GM19372 (cell line): ENCODE measurements at regions not wholly inside any gene's neighbourhood (a gene's known extent, or its start where the extent isn't known, plus 50 kb on each side); places are given as distances from the start of the nearest gene placed in this dataset.

ENCODE experiments used
- ATAC-seq: cut with Tn5 transposase; IDR thresholded peaks from one replicate; pipeline ENCODE4 v1.9.1; 2021; ENCODE audit warnings: mild to moderate bottlenecking, low read depth, moderate library complexity; ENCODE audit not compliant: unreplicated experiment

DNA sequence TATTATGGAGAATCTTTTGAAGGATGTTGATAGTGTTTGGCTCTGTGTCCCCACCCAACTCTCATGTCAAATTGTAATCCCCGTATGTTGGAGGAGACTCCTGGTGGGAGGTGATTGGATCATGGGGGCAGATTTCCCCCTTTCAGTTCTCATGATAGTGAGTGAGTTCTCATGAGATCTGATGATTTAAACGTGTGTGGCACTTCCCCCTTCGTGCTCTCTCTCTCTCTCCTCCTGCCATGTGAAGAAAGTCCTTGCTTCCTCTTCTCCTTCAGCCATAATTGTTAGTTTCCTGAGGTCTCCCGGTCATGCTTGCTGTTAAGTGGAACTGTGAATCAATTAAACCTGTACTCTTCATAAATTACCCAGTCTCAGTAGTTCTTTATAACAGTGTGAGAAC lies 166.1 kb upstream of the NUDT6 start:
- ATAC-seq = no peak

DNA sequence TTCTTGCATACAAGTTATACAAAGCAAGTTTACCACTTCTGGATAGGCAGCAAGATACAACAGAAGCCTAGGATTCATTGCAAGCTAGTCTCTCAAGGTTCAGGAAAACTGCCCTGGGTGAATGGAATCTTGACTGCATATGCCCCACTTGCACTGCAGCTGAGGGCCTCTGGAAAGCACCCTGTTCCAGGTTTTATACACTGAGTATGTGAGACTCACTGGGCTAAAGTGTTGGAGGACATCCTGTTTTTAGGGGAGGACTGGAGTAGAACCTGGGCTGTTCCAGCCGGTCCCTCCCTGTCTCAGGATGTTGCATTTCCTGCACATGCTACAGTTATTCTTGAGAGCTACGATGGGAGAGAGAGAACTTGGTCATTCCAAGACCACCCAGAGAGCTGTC lies 168.5 kb upstream of the NUDT6 start:
- no peak for ATAC-seq

DNA sequence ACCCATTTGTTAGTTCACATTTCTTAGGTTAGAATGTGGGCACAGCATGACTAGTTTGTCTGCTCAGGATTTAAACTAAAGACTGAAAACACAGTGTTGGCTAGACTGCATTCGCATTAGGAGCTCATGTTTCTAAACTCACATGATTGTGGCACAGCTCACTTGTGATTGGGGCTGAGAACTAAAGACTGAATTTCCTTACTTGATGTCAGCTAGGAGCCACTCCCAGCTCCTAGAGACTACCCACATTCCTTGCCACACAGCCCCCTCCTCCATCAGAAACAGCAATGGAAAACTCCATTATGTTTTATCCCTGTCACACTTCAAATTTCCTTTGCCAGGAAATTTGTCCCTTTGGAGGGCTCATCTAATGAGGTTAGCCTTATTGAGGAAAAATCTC lies 170.2 kb upstream of the NUDT6 start:
- no peak for ATAC-seq

DNA sequence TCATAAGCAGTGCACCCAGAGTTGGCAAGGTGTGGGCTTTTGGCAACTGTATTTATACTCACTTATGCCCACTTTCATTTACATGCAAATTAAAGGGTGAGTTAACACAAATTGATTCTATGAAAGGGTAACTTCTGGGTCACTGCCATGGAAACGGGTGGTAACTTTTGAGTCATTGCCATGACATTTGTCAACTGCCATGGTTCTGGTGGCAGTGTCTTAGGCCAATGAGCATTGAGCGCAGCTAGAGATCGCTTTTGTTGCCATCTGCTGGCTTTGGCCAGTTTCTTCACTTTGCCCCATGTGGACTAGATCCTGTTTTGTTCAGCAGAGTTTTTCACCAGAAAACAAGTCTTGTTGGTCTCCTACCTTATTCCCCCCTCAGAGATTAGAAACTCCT lies 170.8 kb upstream of the NUDT6 start:
- no peak for ATAC-seq

DNA sequence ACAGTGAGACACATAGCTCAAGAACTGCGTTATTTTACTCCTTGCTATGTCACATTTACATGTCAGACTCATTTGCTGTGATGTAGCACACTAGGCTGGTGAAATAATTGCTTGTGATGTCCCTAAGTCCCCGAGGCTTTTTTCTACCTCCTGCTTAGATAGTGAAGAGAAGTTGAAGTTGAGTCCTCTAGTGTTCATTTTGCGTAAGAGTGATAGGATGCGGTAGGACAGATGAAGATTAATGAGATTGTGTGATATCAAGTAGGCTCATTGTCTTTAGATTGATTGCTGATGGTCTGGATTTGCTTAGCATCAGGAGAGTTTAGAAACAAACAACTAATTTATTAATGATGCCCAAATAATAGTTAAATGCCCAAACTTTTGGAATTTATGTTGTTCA lies 173.6 kb upstream of the NUDT6 start:
- no peak for ATAC-seq

DNA sequence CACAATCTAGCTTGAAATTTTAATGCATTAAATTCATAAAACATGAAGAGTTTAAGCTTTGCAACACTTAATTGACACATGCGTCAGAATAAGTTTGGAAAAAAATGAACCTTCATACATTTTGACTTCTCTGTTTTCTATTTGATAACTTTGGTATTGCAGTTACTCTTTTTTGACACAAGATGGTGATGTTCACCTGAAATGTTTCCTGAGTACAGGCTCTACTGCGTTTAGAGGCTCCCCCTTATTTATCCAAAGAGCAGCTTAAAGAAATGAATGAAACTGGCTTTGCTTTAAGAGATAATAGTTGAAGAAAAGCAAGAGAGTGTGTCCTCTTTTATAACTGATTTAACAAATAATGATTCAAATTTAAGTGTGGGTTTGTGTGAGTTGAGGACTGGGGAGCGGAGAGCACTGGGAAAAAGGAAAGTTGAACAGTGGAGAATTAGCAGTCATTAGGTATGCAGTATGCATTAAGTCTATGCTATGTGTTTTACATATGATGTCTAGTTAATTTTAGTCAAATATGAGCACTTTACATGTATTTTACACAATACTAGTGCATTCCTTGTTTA lies 180.6 kb upstream of the NUDT6 start:
- ATAC-seq = peak; percentile 75

DNA sequence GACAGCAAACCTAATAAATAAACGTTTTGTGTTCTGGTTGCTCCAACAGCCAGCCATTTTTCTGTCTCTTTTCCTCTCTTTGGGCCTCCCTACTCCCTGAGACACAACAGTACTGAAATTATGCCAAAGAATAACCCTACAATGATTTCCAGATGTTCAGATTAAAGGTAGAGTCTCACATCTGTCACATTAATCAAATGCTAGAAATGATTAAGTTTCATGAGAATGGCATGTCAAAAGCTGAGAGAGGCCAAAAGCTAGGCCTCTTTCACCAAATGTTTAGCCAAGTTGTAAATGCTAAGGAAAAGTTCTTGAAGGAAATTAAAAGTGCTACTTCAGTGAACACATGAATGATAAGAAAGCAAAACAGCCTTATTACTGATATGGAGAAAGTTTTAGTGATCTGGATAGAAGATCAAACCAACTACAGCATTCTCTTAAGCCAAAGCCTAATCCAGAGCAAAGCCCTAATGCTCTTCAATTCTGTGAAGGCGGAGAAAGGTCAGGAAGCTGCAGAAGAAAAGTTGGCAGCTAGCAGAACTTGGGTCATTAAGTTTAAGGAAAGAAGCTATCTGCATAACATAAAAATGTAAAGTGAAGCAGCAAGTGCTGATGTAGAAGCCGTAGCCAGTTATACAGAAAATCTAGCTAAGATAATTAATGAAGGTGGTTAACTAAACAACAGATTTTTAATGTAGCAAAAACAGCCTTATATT lies 182.1 kb upstream of the NUDT6 start:
- no peak for ATAC-seq

DNA sequence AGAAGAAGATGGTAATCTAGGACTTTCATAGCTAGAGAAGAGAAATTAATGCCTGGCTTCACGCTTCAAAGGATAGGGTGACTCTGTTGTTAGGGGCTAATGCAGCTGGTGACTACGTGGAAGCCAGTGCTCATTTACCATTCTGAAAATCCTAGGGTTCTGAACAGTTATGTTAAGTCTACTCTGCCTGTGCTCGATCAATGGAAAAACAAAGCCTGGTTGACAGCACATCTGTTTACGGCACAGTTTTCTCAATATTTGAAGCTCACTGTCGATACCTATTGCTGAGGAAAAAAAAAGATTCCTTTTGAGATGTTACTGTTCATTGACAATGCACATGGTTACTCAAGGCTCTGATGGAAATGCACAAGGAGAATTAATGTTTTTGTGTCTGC lies 182.6 kb upstream of the NUDT6 start:
- ATAC-seq = no peak

DNA sequence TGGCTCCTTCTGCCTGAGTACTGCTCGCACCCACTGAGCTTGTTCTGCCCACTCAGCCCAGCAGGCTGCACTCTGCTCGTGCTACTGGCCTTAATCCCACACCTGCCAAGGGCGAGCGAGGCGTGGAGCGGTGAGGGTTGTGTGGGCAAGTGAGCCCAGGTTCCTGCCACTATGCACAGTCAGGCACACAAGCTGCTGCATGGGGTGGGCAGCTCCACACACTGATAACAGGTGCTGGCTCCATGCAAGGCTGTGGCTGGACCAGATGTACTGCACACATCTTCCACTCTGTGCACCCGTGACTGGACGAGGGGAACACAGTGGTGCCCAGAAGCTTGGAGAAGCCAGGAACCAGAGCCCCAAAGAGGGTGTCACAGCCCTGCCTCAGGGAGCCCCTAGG lies 184.3 kb upstream of the NUDT6 start:
- ATAC-seq = no peak

DNA sequence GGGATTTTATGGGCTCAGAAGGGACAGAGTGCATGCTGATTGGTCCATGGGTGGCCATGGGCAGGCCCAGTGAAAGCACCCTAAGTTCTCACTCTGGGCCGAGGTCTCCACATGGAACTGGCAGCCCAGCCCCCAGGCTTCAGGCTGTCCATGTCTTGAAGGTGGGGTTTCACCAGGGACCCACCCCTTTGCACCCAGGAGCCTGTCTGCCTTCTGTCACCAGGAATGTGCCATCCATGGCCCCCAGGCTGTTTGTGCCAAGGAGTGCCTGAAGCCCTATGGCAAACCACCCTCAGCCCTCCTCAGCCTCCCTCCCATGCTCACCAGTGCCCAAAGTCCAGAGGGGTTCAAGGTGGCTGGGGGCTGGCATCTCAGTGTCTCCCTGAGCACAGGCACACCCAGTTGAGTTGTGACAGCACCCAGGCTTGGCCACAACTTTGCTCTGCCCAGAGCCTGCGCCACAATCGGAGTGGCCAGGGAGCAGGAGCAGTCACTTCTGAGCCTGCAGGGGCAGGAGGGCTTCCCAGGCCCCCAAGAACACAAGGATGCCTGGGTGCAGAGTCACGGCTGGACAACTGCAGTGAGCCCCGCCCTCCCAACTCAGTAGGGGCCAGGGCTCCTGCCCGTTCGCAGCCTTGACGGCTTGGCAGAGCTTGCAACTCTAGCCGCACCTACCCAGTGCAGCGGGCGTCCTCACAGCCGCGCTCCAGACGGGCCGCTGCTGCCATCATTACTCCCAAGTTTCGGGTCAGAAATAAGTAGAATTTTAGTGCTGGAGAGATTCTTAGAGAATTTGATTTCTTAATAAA lies 185.3 kb upstream of the NUDT6 start:
- no peak for ATAC-seq

DNA sequence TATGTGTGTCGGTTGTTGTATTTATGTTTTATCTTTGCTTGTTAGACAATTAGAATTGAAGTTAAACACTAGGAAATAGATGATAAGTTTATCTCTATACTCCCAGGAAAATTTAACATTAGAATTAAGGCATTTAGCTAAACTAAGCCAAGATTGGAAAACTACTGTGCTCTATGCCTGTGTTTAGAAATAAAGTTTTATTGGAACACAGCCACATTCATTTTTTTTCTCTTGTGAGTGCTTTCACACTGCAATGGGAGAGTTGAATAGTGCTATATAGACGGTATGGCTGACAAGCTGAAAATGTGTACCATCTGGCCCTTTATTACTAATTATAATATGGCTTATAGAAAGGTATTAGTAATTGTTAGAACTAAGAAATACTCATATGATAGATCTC lies 186.7 kb upstream of the NUDT6 start:
- no peak for ATAC-seq

DNA sequence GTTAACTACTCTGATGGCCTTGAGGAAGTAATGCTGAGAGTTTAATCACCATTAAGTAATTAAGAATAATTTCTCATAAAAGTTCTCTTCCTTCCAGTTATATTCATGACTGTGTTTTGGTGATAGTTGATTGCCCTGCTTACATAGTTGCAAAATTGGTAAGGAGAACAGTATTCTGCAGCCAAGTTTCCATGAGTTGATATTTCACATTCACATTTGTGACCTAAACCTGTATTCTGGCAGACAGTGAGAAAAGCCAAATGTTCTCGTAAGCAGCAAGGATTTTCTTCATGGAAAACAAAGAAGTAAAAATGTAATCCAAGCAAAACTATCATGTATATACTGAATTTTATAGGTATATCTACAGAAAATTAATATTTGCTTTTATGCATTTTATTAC lies 187.8 kb upstream of the NUDT6 start:
- no peak for ATAC-seq

DNA sequence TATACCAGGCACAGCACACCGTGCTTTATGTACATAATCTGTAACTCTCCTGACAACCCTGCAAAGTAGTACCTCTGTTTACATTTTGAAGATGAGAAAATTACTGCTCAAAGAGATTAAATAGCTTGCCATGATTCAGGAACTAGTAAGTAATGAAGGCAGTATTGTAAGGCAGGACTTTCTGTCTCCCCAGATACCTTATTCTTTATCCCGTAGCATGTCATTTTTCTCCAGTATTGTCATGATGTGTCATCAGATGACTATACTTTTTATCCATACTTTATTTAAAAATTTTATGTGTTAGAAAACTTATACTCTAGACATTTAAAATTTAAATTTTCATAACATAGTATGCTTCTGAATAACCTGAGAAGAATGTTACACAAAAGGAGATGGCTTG lies 188.3 kb upstream of the NUDT6 start:
- ATAC-seq = no peak

DNA sequence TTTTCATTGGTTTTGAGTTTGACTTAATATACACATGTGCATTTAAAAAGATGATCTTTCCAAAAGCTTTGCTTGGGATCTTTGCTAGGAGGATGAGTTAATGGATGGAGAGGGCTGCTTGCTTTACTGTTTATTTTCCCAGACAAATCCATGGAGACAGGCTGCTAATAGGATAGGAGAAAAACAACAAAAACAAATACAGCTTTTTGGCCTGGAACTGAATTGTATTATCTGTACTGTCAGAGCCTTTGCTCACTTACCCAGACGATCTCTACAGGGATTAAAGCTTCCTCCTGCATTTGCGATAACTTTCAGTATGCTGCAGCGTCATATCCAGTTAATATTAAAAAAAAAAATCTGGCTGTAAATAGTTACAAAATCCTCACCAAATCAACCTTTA lies 190.8 kb upstream of the NUDT6 start:
- ATAC-seq = no peak

DNA sequence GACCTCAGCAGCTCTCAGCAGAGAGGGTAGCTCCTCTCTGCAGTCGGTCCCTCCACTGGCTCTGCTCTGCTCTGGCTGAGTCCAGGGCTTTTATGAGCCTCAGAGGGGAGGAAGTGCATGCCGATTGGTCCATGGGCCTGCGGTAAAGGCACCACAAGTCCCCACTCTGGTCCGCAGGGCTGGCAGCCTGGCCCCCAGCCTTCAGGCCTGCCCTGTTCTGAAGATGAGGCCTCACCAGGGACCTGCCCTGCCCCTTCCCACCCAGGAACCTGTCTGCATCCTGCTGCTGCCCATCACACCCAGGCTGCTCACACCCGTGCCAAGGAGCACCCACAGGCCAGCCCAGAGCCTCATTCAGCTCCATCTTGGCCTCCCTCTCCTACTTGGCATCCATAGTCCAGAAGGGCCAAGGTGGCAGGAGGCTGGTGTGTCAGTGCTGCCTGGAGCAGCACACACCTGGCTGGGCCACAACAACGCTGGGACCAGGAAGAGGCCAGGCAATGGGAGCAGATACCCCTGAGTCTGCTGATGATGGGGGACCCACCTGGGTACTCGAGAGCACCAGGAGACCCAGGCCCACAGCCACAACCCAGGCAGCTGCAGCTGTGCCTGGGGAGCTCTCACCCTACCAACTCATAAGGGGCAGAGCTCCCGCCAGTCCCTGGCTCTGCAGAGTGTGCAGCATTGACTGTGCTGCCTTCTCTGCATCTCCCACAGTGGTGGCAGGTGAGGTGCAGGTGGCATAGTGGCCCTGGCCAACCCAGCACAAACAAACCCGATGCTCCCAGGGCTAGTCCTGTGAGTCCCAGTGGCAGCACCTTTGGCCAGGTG lies 191.9 kb upstream of the NUDT6 start:
- ATAC-seq = no peak

DNA sequence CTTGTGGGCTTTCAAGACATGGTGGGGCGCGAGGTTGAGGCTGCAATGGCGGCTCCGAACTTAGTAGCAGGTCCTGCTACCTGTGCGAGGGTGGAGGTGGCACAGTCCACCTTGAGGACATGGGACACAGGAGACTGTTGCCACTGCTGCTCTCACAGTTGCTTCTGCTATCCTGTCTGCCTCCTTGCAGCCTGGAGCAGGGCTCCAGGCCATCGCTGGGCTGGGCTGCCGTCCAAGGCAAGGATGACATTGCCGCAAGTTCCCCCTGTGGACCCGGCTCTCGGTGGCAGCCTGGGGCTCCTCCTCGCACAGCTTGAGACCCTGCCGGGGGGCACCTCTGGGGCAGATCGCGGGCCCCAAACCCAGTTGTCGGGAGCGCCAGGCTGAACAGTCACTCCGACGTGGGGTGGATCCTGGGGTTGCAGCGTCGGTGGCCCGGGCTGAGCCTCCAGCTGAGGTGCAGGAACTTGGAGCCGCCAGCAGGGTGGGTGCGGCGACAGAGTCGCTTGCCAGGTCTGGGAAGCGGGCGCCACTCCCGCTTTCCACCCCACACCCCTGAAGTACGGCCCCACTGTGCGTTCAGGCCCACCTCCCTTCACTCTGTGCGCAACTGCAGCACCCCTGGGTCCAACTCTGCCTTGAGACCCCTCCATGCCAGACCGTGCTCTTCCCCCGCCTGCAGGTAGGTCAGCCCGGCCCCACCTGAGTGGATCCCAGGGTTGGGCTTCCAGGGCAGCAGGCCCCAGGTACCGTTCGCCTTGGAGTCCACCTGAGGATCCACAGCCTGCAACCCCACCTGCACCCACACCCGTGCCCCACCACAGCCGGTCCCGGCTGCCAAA lies 192.7 kb upstream of the NUDT6 start:
- no peak for ATAC-seq

DNA sequence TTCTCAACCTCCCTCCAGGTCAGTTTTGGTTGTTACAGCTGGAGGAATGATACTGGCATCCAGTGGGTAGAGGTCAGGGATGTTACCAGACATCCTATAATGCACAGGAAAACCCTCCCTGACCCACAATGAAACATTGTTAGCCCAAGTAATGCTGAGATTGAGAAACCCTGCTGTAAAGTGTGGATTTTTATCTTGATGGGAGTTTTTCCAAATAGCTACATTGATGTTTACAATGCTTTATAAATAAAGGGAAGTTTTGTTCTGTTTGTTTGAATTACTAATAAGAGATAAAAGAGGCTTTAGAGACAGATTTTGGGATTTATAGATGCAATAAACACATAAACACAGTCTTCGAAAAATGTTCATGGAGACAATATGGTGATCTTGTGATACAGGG lies 194.0 kb upstream of the NUDT6 start:
- ATAC-seq = no peak

DNA sequence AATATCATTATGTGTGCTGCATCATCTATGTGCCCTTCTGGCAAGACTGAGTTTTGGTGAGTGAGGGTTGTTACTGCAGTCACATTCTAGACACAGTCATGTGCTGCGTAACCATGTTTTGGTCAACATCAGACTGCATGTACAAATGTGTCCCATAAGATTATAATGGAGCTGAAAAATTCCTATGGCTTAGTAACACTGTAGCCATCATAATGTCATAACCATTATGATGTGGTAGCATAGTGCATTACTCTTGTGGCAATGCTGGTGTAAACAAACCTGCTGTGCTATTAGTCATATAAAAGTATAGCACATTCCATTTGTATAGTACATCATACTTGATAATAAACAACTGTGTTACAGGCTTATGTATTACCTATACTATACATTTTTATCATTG lies 198.1 kb upstream of the NUDT6 start:
- ATAC-seq = no peak

DNA sequence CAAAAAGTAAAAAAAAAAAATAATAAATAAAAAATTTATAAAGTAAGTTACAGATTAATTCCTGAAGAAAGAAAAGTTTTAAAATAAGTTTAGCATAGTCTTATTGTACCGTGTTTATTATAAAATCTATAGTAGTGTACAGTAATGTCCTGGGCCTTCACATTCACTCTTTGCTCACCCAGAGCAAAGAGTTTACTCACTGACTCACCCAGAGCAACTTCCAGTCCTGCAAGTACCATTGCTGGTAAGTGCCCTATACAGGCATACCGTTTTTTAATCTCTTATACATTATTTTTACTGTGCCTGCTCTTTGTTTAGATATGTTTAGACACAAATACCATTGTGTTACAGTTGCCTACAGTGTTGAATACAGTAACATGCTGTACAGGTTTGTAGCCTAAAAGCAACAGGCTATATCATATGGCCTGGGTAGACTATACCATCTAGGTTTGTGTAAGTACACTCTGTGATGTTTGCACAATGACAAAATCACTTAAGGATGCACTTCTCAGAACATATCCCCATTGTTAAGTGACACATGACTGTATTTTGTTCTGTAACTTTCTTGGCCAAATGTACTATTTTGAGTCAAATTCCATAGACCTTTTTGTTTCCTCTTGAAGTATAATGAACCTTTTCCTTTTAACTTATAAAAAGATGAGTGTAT lies 199.0 kb upstream of the NUDT6 start:
- no peak for ATAC-seq

DNA sequence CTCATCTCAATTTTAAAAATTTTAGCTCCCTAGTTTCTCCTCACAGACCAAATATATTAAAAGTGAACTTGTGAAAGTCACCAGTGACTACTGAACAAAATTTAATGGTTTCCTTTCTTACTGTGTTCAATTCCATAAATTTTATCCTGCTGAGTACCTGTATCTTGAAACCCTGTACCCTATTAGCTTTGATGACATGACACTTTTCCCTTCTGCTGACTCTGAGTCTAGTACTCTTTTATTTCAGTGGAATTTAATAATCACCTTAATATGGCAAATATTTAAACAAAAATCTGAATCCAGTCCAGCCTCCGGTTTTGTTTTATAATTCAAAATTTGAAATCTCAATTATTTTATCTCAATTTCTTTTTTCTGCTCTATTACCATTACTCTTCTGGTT lies 203.1 kb upstream of the NUDT6 start:
- no peak for ATAC-seq
